Karpas-422 (cell line): ENCODE measurements at regions not wholly inside any gene's neighbourhood (a gene's known extent, or its start where the extent isn't known, plus 50 kb on each side); places are given as distances from the start of the nearest gene placed in this dataset.
"Not testable (repeated sequence)": the region's sequence is repeated elsewhere in the genome, so short reads cannot be mapped to it uniquely, and the experiment has no call there.

Source experiments
- DNase-seq: peaks from one replicate; pipeline ENCODE4 v3.0.0-alpha.2; 2015
- H2AFZ ChIP-seq: fragments of 200-600 bp; sonication (generic); 2 replicates; pipeline ENCODE4 v1.6.1; 2014; ENCODE audit warnings: antibody characterized with exemption, low read length, mixed read lengths
- H3K27ac ChIP-seq: fragments of 200-600 bp; sonication (generic); 2 replicates; pipeline ENCODE4 v1.5.1; 2014; ENCODE audit warnings: mild to moderate bottlenecking, low read length, moderate library complexity
- H3K27me3 ChIP-seq: fragments of 200-600 bp; sonication (generic); 2 replicates; pipeline ENCODE4 v1.6.1; 2014; ENCODE audit warnings: low read length, mixed read lengths
- H3K36me3 ChIP-seq: fragments of 200-600 bp; sonication (generic); 2 replicates; pipeline ENCODE4 v1.6.1; 2014; ENCODE audit warnings: low read length, mixed read lengths; ENCODE audit not compliant: insufficient read depth
- H3K4me1 ChIP-seq: fragments of 200-600 bp; sonication (generic); 2 replicates; pipeline ENCODE4 v1.6.1; 2014; ENCODE audit warnings: mild to moderate bottlenecking, low read length, mixed read lengths
- H3K4me2 ChIP-seq: fragments of 200-600 bp; sonication (generic); 2 replicates; pipeline ENCODE4 v1.6.1; 2014; ENCODE audit warnings: low read length, low read depth, mild to moderate bottlenecking; ENCODE audit not compliant: poor library complexity, severe bottlenecking
- H3K4me3 ChIP-seq: fragments of 200-600 bp; sonication (generic); 2 replicates; pipeline ENCODE4 v1.5.1; 2014; ENCODE audit warnings: mild to moderate bottlenecking, antibody characterized with exemption, low read length, mixed read lengths
- H3K79me2 ChIP-seq: fragments of 200-600 bp; sonication (generic); 2 replicates; pipeline ENCODE4 v1.6.1; 2014; ENCODE audit warnings: mild to moderate bottlenecking, low read length, mixed read lengths
- H3K9ac ChIP-seq: fragments of 200-600 bp; sonication (generic); 2 replicates; pipeline ENCODE4 v1.6.0; 2014; ENCODE audit warnings: low read length
- H3K9me2 ChIP-seq: fragments of 200-600 bp; sonication (generic), shearing (Covaris generic); replicated peaks from 2 replicates; pipeline ENCODE4 v1.6.0; 2014; ENCODE audit warnings: mild to moderate bottlenecking, low read length, moderate library complexity; ENCODE audit not compliant: insufficient read depth
- H3K9me3 ChIP-seq: fragments of 300-700, 200-600 bp; sonication (generic); 2 replicates; pipeline ENCODE4 v1.6.1; 2014; ENCODE audit warnings: low read length, mixed read lengths
- H4K20me1 ChIP-seq: fragments of 200-600 bp; sonication (generic); 2 replicates; pipeline ENCODE4 v1.6.1; 2014; ENCODE audit warnings: mild to moderate bottlenecking, antibody characterized with exemption, low read length, low read depth; ENCODE audit not compliant: insufficient read depth

- DNase-seq, result no peak
- no peaks in the 10 kb centered on the region for H3K9me2 ChIP-seq
- H3K9ac ChIP-seq, result no peak overlapping the region
- H3K9me3 ChIP-seq, result no peaks in the 10 kb centered on the region
- H3K4me3 ChIP-seq, result no peak overlapping the region
- no peaks in the 10 kb centered on the region for H3K27me3 ChIP-seq
- H3K4me2 ChIP-seq, result no peak overlapping the region
- H4K20me1 ChIP-seq, result no peaks in the 10 kb centered on the region
- H2AFZ ChIP-seq, result no peak overlapping the region
- no peak overlapping the region for H3K27ac ChIP-seq
- H3K4me1 ChIP-seq, result no peaks in the 10 kb centered on the region
- no peaks in the 10 kb centered on the region for H3K79me2 ChIP-seq
- no peaks in the 10 kb centered on the region for H3K36me3 ChIP-seq
These were observed 83.3 kb upstream of the CTBP2 start for GRCh38 chr10:125243532-125244253.

- H4K20me1 ChIP-seq, result no peaks in the 10 kb centered on the region
- H2AFZ ChIP-seq, result no peak overlapping the region
- no peaks in the 10 kb centered on the region for H3K4me1 ChIP-seq
- no peaks in the 10 kb centered on the region for H3K36me3 ChIP-seq
- no peaks in the 10 kb centered on the region for H3K9me2 ChIP-seq
- H3K4me3 ChIP-seq, result no peak overlapping the region
- H3K79me2 ChIP-seq, result no peaks in the 10 kb centered on the region
- no peak overlapping the region for H3K27ac ChIP-seq
- H3K4me2 ChIP-seq, result no peak overlapping the region
- DNase-seq, result no peak
- no peaks in the 10 kb centered on the region for H3K27me3 ChIP-seq
- no peaks in the 10 kb centered on the region for H3K9me3 ChIP-seq
- no peak overlapping the region for H3K9ac ChIP-seq
These were observed 78.3 kb upstream of the CTBP2 start for GRCh38 chr10:125238682-125239081.

GRCh38 chr10:125236091-125236490 lies 75.7 kb upstream of the CTBP2 start:
- Histone ChIP-seq H3K79me2 (no peaks in the 10 kb centered on the region), H3K9me2 (no peaks in the 10 kb centered on the region), H3K9ac (no peak overlapping the region)

DNA sequence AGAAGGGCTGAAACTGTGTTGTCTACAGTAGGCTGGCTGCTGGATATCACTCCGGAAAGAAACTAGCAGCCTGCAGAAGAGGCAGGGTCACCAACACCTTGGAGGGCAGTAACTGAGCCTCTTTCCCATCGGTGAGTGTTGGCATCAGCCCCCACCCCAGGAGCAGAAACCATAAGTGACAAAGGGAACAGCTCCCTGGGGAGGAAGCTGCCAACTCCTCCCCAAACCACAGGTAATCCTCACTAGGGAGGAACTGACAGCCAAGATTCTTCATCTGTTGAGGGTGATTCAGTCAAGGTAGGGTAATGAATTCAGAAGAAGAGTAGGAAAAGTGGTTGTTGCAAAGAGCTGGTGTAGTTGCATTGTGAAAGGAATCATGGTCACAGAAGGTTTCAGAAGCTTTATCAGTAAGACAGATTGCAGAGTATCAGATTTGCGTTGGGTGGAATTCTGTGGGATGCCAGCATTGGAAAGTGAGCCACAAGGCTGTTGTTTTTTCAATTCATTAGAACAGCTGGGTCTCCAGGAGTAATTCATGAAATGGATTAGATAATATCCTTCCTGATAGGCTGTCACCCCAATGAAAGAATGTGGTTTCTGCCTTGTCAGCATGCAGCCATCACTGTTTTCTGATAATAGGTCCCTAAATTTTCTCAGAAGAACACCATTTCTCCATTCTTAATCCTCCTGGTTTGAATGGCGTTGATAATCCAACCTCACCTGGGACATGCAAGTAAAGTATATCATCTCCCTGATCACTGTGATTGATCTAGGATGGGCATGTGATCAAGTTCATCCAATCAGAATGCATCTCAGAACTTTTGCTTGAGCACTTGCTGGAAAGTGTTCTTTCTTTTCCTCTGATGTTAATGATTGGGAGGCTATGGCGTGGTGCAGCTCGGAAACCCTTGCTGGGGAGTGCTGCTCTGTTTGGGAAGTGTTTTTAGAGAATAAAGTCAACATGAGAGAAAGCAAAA lies 75.0 kb upstream of the CTBP2 start:
- H3K79me2 ChIP-seq, result no peaks in the 10 kb centered on the region
- DNase-seq, result no peak
- no peaks in the 10 kb centered on the region for H3K27me3 ChIP-seq
- no peaks in the 10 kb centered on the region for H3K9me3 ChIP-seq
- no peak overlapping the region for H3K27ac ChIP-seq
- H3K4me3 ChIP-seq, result no peak overlapping the region
- no peaks in the 10 kb centered on the region for H3K36me3 ChIP-seq
- H3K9ac ChIP-seq, result no peak overlapping the region
- no peaks in the 10 kb centered on the region for H3K4me1 ChIP-seq
- H3K9me2 ChIP-seq, result no peaks in the 10 kb centered on the region
- H4K20me1 ChIP-seq, result no peaks in the 10 kb centered on the region
- H3K4me2 ChIP-seq, result no peak overlapping the region
- H2AFZ ChIP-seq, result no peak overlapping the region

More at GRCh38 chr10:125236091-125236490, 75.7 kb upstream of the CTBP2 start:
- no peak overlapping the region for H2AFZ ChIP-seq
- no peak for DNase-seq
- no peaks in the 10 kb centered on the region for H3K9me3 ChIP-seq
- no peak overlapping the region for H3K4me3 ChIP-seq
- no peaks in the 10 kb centered on the region for H4K20me1 ChIP-seq
- H3K27me3 ChIP-seq, result no peaks in the 10 kb centered on the region
- H3K36me3 ChIP-seq, result no peaks in the 10 kb centered on the region
- no peaks in the 10 kb centered on the region for H3K4me1 ChIP-seq
- no peak overlapping the region for H3K27ac ChIP-seq
- no peak overlapping the region for H3K4me2 ChIP-seq

DNA sequence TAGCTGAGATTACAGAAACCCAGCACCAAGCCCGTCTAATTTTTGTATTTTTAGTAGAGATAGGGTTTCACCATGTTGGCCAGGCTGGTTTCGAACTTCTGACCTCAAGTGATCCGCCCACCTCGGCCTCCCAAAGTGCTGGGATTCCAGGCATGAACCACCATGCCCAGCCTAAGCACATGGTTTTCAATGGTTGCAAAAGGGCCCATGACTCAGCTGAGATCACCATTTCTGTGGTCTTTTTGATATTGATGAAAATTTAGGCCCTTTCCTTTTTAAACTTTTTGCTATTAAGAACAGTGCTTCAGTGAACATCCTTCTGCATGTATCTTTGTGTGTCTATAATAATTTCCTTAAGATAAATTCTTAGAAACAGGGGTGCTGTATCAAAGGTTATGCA lies 74.2 kb upstream of the CTBP2 start:
- not testable (repeated sequence) for H3K9me2 ChIP-seq

GRCh38 chr10:125233726-125234125 lies 73.4 kb upstream of the CTBP2 start:
- Histone ChIP-seq H3K36me3 (no peaks in the 10 kb centered on the region), H3K9me3 (no peaks in the 10 kb centered on the region), H3K27ac (no peak overlapping the region), H3K79me2 (no peaks in the 10 kb centered on the region), H3K4me2 (no peak overlapping the region), H3K4me1 (no peaks in the 10 kb centered on the region), H3K9me2 (no peaks in the 10 kb centered on the region), H3K27me3 (no peaks in the 10 kb centered on the region), H3K4me3 (no peak overlapping the region), H2AFZ (no peak overlapping the region), H4K20me1 (no peaks in the 10 kb centered on the region), H3K9ac (no peak overlapping the region)
- DNase-seq, result no peak

More for the DNA sequence above, 74.2 kb upstream of the CTBP2 start:
- H3K79me2 ChIP-seq, H3K27ac ChIP-seq, H3K9ac ChIP-seq, H3K9me3 ChIP-seq, H3K4me3 ChIP-seq, H3K27me3 ChIP-seq, H4K20me1 ChIP-seq, DNase-seq, H2AFZ ChIP-seq, H3K4me1 ChIP-seq, H3K4me2 ChIP-seq, H3K36me3 ChIP-seq: not testable (repeated sequence)

DNA sequence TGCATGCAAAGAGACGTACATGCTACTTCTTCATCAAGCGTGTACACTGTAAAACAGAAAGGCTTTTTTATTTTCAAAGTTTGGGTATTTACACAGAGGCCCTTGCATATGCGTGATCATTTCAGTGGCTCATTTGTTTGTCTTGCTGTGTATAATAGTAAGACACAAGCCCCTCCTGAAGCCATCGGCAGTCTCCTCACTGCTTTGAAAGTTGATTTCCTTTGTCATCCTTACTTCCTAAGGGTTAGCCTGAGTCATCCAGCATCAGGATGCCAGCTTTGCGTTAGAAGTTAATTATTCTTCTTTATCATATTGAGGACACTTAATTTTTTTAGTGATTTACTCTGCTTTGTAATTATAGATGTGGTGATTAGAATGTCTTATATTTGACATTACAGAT lies 72.5 kb upstream of the CTBP2 start:
- Histone ChIP-seq H3K79me2 (no peaks in the 10 kb centered on the region), H4K20me1 (no peaks in the 10 kb centered on the region), H3K27ac (no peak overlapping the region), H3K9me3 (no peaks in the 10 kb centered on the region), H3K4me1 (no peaks in the 10 kb centered on the region), H3K4me3 (no peak overlapping the region), H3K9ac (no peak overlapping the region), H3K9me2 (no peaks in the 10 kb centered on the region), H3K4me2 (no peak overlapping the region), H3K36me3 (no peaks in the 10 kb centered on the region), H2AFZ (no peak overlapping the region), H3K27me3 (no peaks in the 10 kb centered on the region)
- DNase-seq, result no peak

GRCh38 chr10:125231813-125232475 lies 71.6 kb upstream of the CTBP2 start:
- Histone ChIP-seq H3K27me3 (no peaks in the 10 kb centered on the region), H3K9me2 (no peaks in the 10 kb centered on the region), H3K4me3 (no peak overlapping the region), H3K9ac (no peak overlapping the region), H3K79me2 (no peaks in the 10 kb centered on the region), H3K4me1 (no peaks in the 10 kb centered on the region), H2AFZ (no peak overlapping the region), H4K20me1 (no peaks in the 10 kb centered on the region), H3K4me2 (no peak overlapping the region), H3K27ac (no peak overlapping the region), H3K9me3 (no peaks in the 10 kb centered on the region), H3K36me3 (no peaks in the 10 kb centered on the region)
- no peak for DNase-seq
